GM12878 (cell line): ENCODE measurements at regions not wholly inside any gene's neighbourhood (a gene's known extent, or its start where the extent isn't known, plus 50 kb on each side); places are given as distances from the start of the nearest gene placed in this dataset.

Experiments
- ATAC-seq: fragments of 200-7000 bp; cut with Tn5 transposase; 3 replicates; pipeline ENCODE4 v1.9.1; 2020; ENCODE audit warnings: mild to moderate bottlenecking, moderate library complexity
- BruUV-seq: library from RNA; stranded (reverse); fragments of 400-500 nt; replicated peaks from 2 replicates; lab custom pipeline; 2021; lab: Mats Ljungman, UMichigan
- CTCF ChIA-PET: fragments of 300-600 bp; sonication (Branson Sonifier 250); formaldehyde crosslinking; extraction: SDS; loops from one replicate; lab custom pipeline; 2021; ENCODE audit warnings: inconsistent platforms; lab: Yijun Ruan, JAX
- POLR2A ChIA-PET: fragments of 350-600 bp; formaldehyde crosslinking; extraction: SDS; loops from one replicate; lab custom pipeline; 2021; ENCODE audit warnings: inconsistent platforms; lab: Charles Lee
- RAD21 ChIA-PET: fragments of 300-600 bp; sonication (Branson Sonifier 250); formaldehyde crosslinking; loops from one replicate; lab custom pipeline; 2023; ENCODE audit warnings: antibody characterized with exemption; ENCODE audit not compliant: unreplicated experiment; lab: Charles Lee
- SMC1A ChIA-PET: fragments of 300-600 bp; sonication (Branson Sonifier 250); formaldehyde crosslinking; loops from one replicate; lab custom pipeline; 2023; ENCODE audit not compliant: unreplicated experiment, uncharacterized antibody; lab: Charles Lee
- DNase-seq: peaks from one replicate; pipeline ENCODE4 v3.0.0-alpha.2; 2011; ENCODE audit warnings: low read depth, low spot score
- FAIRE-seq: peaks from 3 replicates; lab custom pipeline; 2011; peaks lifted over from hg19 to GRCh38; lab: Jason Lieb, UNC
- H2AFZ ChIP-seq: 2 replicates; pipeline ENCODE4 v1.6.0; 2011; ENCODE audit warnings: low read depth, low read length, control low read depth; ENCODE audit not compliant: control insufficient read depth
- H3K27ac ChIP-seq: 2 replicates; pipeline ENCODE4 v1.5.1; 2011; ENCODE audit warnings: control low read depth; ENCODE audit not compliant: control insufficient read depth, insufficient read depth
- H3K27me3 ChIP-seq, 2 experiments: replicated peaks in 1 of 2; 2 replicates each; pipeline versions ENCODE4 v1.6.0 to v1.6.1; 2011; ENCODE audit warnings: low read length in 1 of 2; ENCODE audit not compliant: control insufficient read depth in 2 of 2, insufficient read depth in 2 of 2
- H3K36me3 ChIP-seq, 2 experiments: 2 replicates each; pipeline ENCODE4 v1.5.1; 2011; ENCODE audit warnings: low read length in 1 of 2; ENCODE audit not compliant: control insufficient read depth in 2 of 2, insufficient read depth in 2 of 2
- H3K4me1 ChIP-seq: 2 replicates; pipeline ENCODE4 v1.6.1; 2011; ENCODE audit warnings: mild to moderate bottlenecking, low read length, moderate library complexity, mixed read lengths; ENCODE audit not compliant: control insufficient read depth, insufficient read depth
- H3K4me2 ChIP-seq: 2 replicates; pipeline ENCODE4 v1.6.0; 2011; ENCODE audit warnings: control low read depth; ENCODE audit not compliant: control insufficient read depth, insufficient read depth
- H3K4me3 ChIP-seq: fragments of 200-600 bp; sonication (generic); 2 replicates; pipeline ENCODE4 v1.5.1; 2016
- H3K79me2 ChIP-seq: 2 replicates; pipeline ENCODE4 v1.6.0; 2011; ENCODE audit warnings: low read length; ENCODE audit not compliant: control insufficient read depth, insufficient read depth
- H3K9ac ChIP-seq: 2 replicates; pipeline ENCODE4 v1.8.0; 2011; ENCODE audit warnings: low read length, control low read depth, mixed read lengths; ENCODE audit not compliant: control insufficient read depth, insufficient read depth
- H3K9me3 ChIP-seq: replicated peaks from 3 replicates; pipeline ENCODE4 v1.5.1; 2011; ENCODE audit warnings: mild to moderate bottlenecking, low read length; ENCODE audit not compliant: control insufficient read depth, insufficient read depth
- H4K20me1 ChIP-seq: 2 replicates; pipeline ENCODE4 v1.6.0; 2011; ENCODE audit not compliant: control insufficient read depth, insufficient read depth
- CEBPZ ChIP-seq: fragments of 150-350 bp; IDR thresholded peaks from 2 replicates; pipeline ENCODE4 v1.6.1; 2016; ENCODE audit warnings: low read depth, low read length
- DPF2 ChIP-seq: fragments of 450-650 bp; IDR thresholded peaks from 2 replicates; pipeline ENCODE4 v1.6.1; 2017; ENCODE audit warnings: mild to moderate bottlenecking
- NBN ChIP-seq: fragments of 450-650 bp; IDR thresholded peaks from 2 replicates; pipeline ENCODE4 v1.6.1; 2016
- NFIC ChIP-seq: IDR thresholded peaks from 2 replicates; pipeline ENCODE4 v1.6.1; 2012; ENCODE audit warnings: low read depth, mild to moderate bottlenecking, inconsistent platforms, low read length, moderate library complexity
- POLR2A ChIP-seq: IDR thresholded peaks from 2 replicates; pipeline ENCODE4 v1.6.1; 2011; ENCODE audit warnings: low read depth, mild to moderate bottlenecking, low read length
- RAD51 ChIP-seq: fragments of 450-650 bp; IDR thresholded peaks from 2 replicates; pipeline ENCODE4 v1.6.1; 2016; ENCODE audit warnings: moderate library complexity, mild to moderate bottlenecking, inconsistent platforms
- SIX5 ChIP-seq: IDR thresholded peaks from 2 replicates; pipeline ENCODE4 v1.6.1; 2011; ENCODE audit warnings: mild to moderate bottlenecking, low read depth, low read length, moderate library complexity; ENCODE audit not compliant: severe bottlenecking
- WGBS: methylation state at CpG from one replicate; pipeline ENCODE4 v1.1.6; 2016; ENCODE audit warnings: low lambda C conversion rate; ENCODE audit not compliant: insufficient replicate concordance, insufficient coverage; ENCODE audit errors: missing lambda C conversion rate; 5-methylcytosine and 5-hydroxymethylcytosine counted together
- in situ Hi-C: fragments of 300-500 bp; cut with MboI; formaldehyde crosslinking; loops from 9 replicates; pipeline ENCODE4 v1.14.3; 2018; ENCODE audit warnings: mixed read lengths
- intact Hi-C: fragments of 100-400 bp; cut with micrococcal nuclease; formaldehyde crosslinking; loops from one replicate; pipeline ENCODE4 v1.14.2; 2022; ENCODE audit not compliant: unreplicated experiment
- TF ChIP-seq, protein P1 (sequence below): IDR thresholded peaks from 2 replicates; pipeline ENCODE4 v1.6.1; 2012; ENCODE audit warnings: low read depth, low read length, improper control_type of control experiment
- TF ChIP-seq, protein P2 (sequence below): fragments of 450-650 bp; IDR thresholded peaks from 2 replicates; pipeline ENCODE4 v1.6.1; 2017; ENCODE audit warnings: borderline replicate concordance

- H3K27ac ChIP-seq = no peak overlapping the region
- no TSS peak for BruUV-seq
- no peaks in the 10 kb centered on the region for H3K79me2 ChIP-seq
- POLR2A ChIA-PET = no interaction called here
- CTCF ChIA-PET = no interaction called here
- in situ Hi-C loops = no loop called here
- FAIRE-seq (no peak), ATAC-seq (no peak), DNase-seq (no peak)
- H3K4me1 ChIP-seq = no peaks in the 10 kb centered on the region
- H2AFZ ChIP-seq = no peak overlapping the region
- H3K36me3 ChIP-seq = no peaks in the 10 kb centered on the region
- no peak overlapping the region for H3K4me2 ChIP-seq
- 41% methylated on average over 7 of the region's 7 CpGs for WGBS
- no peaks in the 10 kb centered on the region for H4K20me1 ChIP-seq
- no peaks in the 10 kb centered on the region for H3K27me3 ChIP-seq
- intact Hi-C loops = no loop called here
- H3K9me3 ChIP-seq = no peaks in the 10 kb centered on the region
- no peak overlapping the region for H3K4me3 ChIP-seq
- SMC1A ChIA-PET = no interaction called here
- H3K9ac ChIP-seq = no peak overlapping the region
- TF ChIP-seq NBN = no peak
- TF ChIP-seq RAD51 = peak; percentile 19; the same call in 1 of the 2 replicates
- RAD21 ChIA-PET = no interaction called here
Measured at GRCh38 chr11:42265072-42265471, 805.6 kb upstream of the LRRC4C start.

DNA sequence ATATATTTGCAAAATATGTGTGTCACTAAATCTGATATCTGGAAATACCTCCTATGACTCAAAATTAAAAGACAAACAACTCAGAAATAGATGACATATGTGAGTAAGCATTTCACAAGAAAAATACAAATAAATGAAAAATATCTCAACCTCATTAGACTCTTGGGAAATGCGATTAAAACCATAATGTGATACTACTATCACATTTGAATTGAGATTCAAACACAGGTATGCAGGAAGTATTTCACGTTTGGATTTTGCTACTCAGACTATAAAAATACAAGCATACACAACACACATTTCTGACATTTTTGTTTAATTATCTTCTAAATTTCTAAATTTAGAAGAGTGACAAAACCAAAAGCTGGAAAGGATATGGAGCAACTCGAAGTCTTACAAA lies 811.9 kb upstream of the LRRC4C start:
- CTCF ChIA-PET = no interaction called here
- ATAC-seq = no peak
- Histone ChIP-seq H4K20me1 (no peaks in the 10 kb centered on the region), H3K9me3 (no peaks in the 10 kb centered on the region; the same call in 2 of the 3 replicates), H3K36me3 (no peaks in the 10 kb centered on the region), H3K9ac (no peak overlapping the region), H3K4me3 (no peak overlapping the region), H3K27me3 (no peaks in the 10 kb centered on the region), H3K4me2 (no peak overlapping the region), H3K4me1 (no peaks in the 10 kb centered on the region), H2AFZ (no peak overlapping the region), H3K79me2 (no peaks in the 10 kb centered on the region), H3K27ac (no peak overlapping the region)
- no TSS peak for BruUV-seq
- DNase-seq = no peak
- RAD21 ChIA-PET = no interaction called here
- TF ChIP-seq, protein P1, sequence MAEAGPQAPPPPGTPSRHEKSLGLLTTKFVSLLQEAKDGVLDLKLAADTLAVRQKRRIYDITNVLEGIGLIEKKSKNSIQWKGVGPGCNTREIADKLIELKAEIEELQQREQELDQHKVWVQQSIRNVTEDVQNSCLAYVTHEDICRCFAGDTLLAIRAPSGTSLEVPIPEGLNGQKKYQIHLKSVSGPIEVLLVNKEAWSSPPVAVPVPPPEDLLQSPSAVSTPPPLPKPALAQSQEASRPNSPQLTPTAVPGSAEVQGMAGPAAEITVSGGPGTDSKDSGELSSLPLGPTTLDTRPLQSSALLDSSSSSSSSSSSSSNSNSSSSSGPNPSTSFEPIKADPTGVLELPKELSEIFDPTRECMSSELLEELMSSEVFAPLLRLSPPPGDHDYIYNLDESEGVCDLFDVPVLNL = no peak
- TF ChIP-seq CEBPZ = no peak
- TF ChIP-seq POLR2A = no peak
- no peak for TF ChIP-seq SIX5
- TF ChIP-seq DPF2 = no peak
- no peak for TF ChIP-seq NFIC
- TF ChIP-seq, protein P2, sequence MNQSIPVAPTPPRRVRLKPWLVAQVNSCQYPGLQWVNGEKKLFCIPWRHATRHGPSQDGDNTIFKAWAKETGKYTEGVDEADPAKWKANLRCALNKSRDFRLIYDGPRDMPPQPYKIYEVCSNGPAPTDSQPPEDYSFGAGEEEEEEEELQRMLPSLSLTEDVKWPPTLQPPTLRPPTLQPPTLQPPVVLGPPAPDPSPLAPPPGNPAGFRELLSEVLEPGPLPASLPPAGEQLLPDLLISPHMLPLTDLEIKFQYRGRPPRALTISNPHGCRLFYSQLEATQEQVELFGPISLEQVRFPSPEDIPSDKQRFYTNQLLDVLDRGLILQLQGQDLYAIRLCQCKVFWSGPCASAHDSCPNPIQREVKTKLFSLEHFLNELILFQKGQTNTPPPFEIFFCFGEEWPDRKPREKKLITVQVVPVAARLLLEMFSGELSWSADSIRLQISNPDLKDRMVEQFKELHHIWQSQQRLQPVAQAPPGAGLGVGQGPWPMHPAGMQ = no peak
- POLR2A ChIA-PET = no interaction called here
- intact Hi-C loops (no loop called here), in situ Hi-C loops (no loop called here)
- WGBS = 2% methylated on average over 3 of the region's 3 CpGs
- FAIRE-seq = no peak
- SMC1A ChIA-PET = no interaction called here
